ENCODE measurements at regions not wholly inside any gene's neighbourhood (a gene's known extent, or its start where the extent isn't known, plus 50 kb on each side); places are given as distances from the start of the nearest gene placed in this dataset.

- Histone ChIP-seq H3K9ac (ENCODE audit: low read depth, low read length) (no peak overlapping the region), H3K36me3 (ENCODE audit: control insufficient read depth, insufficient read depth, low read length) (no peaks in the 10 kb centered on the region), H3K9me1 (ENCODE audit: insufficient read depth, low read length) (no peaks in the 10 kb centered on the region), H3K4ac (ENCODE audit: low read depth, low read length) (no peak overlapping the region), H3K14ac (replicated peaks; ENCODE audit: low read depth, low read length) (no peak overlapping the region), H3K4me1 (ENCODE audit: control insufficient read depth, insufficient read depth, low read length) (no peaks in the 10 kb centered on the region), H2AK5ac (ENCODE audit: low read depth, low read length) (no peak overlapping the region), H2BK5ac (ENCODE audit: low read depth, low read length, poor library complexity, severe bottlenecking) (no peak overlapping the region), H3K23ac (ENCODE audit: low read depth, low read length) (no peak overlapping the region), H2AFZ (replicated peaks; ENCODE audit: low read length, poor library complexity) (no peak overlapping the region), H2BK120ac (ENCODE audit: low read depth, low read length) (no peak overlapping the region), H3K4me3 (ENCODE audit: insufficient read depth, low read depth, low read length) (no peak overlapping the region), H3K4me2 (ENCODE audit: low read depth, low read length) (no peak overlapping the region), H4K20me1 (ENCODE audit: insufficient read depth, low read length) (no peaks in the 10 kb centered on the region), H3K27me3 (ENCODE audit: control insufficient read depth, insufficient read depth, low read length) (no peaks in the 10 kb centered on the region; the same call in 1 of the 2 replicates), H3K9me3 (ENCODE audit: control insufficient read depth, insufficient read depth, low read length) (peaks cover 4% of the 10 kb centered on the region; the same call in 1 of the 2 replicates), H2BK15ac (ENCODE audit: low read depth, low read length) (no peak overlapping the region), H2BK20ac (ENCODE audit: low read depth, low read length) (no peak overlapping the region), H4K8ac (ENCODE audit: low read depth in 2 of 2, low read length in 2 of 2) (no peak overlapping the region), H3K27ac (ENCODE audit: insufficient read depth, low read length) (no peak overlapping the region), H4K91ac (ENCODE audit: insufficient read depth, low read depth, low read length) (no peak overlapping the region), H4K5ac (ENCODE audit: low read depth, low read length) (no peak overlapping the region), H3K56ac (ENCODE audit: extremely low read depth, insufficient read depth, low read length) (no peak overlapping the region), H3K18ac (ENCODE audit: low read depth, low read length) (no peak overlapping the region), H2AK9ac (replicated peaks; ENCODE audit: low read depth, low read length, poor library complexity) (no peak overlapping the region), H3K79me1 (ENCODE audit: low read depth in 1 of 2, low read length in 2 of 2) (no peaks in the 10 kb centered on the region)
- no TSS peak for BruUV-seq (replicated peaks)
- TF ChIP-seq RCOR1 (IDR thresholded peaks at IDR 0.05; ENCODE audit: insufficient replicate concordance, low read length) (no peak), CHD1 (IDR thresholded peaks at IDR 0.05; ENCODE audit: low read depth, low read length) (no peak), ELK1 (IDR thresholded peaks at IDR 0.05; ENCODE audit: borderline replicate concordance, low read depth, low read length) (no peak), MAFK (IDR thresholded peaks at IDR 0.05; ENCODE audit: low read depth, low read length) (no peak), NFE2L2 (IDR thresholded peaks at IDR 0.05; ENCODE audit: low read depth, low read length) (no peak), BHLHE40 (IDR thresholded peaks at IDR 0.05; ENCODE audit: low read depth, low read length) (no peak), RFX5 (IDR thresholded peaks at IDR 0.05; ENCODE audit: low read depth, low read length) (no peak), POLR2A (IDR thresholded peaks at IDR 0.05; ENCODE audit: low read depth, low read length) (no peak), USF2 (IDR thresholded peaks at IDR 0.05; ENCODE audit: low read depth, low read length) (no peak), MXI1 (IDR thresholded peaks at IDR 0.05; ENCODE audit: borderline replicate concordance, low read depth, low read length) (no peak), FOS (IDR thresholded peaks at IDR 0.05; ENCODE audit: low read depth, low read length) (no peak), SMC3 (IDR thresholded peaks at IDR 0.05; ENCODE audit: low read depth, low read length) (no peak), CTCF (conservative IDR thresholded peaks at IDR 0.05; ENCODE audit: low read depth, low read length) (no peak), CEBPB (IDR thresholded peaks at IDR 0.05; ENCODE audit: low read depth, low read length) (no peak), MAZ (IDR thresholded peaks at IDR 0.05; ENCODE audit: borderline replicate concordance, low read depth, low read length) (no peak)
- CTCF ChIA-PET, result no interaction called here
- in situ Hi-C loops (cut with MboI; ENCODE audit: low sequenced_read_pairs) (no loop called here), intact Hi-C loops (cut with micrococcal nuclease) (no loop called here), dilution Hi-C loops (cut with HindIII; ENCODE audit: low sequenced_read_pairs, unreplicated experiment) (no loop called here)
- ATAC-seq (ENCODE audit: low read depth) (no peak), DNase-seq (no peak)
- WGBS, 2 experiments (ENCODE audit: extremely low coverage in 2 of 2, insufficient read length in 1 of 2), result 17% methylated on average over 1 of the region's 3 CpGs; no CpG with 5 or more reads in 1 of the 2 experiments
- POLR2A ChIA-PET (ENCODE audit: unreplicated experiment), result no interaction called here
Observed at GRCh38 chr7:3119963-3120362, 76.3 kb upstream of the CARD11 start.
